ENCODE measurements at regions not wholly inside any gene's neighbourhood (a gene's known extent, or its start where the extent isn't known, plus 50 kb on each side); places are given as distances from the start of the nearest gene placed in this dataset.
"Not testable (repeated sequence)": the region's sequence is repeated elsewhere in the genome, so short reads cannot be mapped to it uniquely, and the experiment has no call there.

GRCh38 chr17:54361073-54361472, 538.3 kb downstream of the KIF2B start:
- not testable (repeated sequence) for ATAC-seq; H3K9me3 ChIP-seq (ENCODE audit: control insufficient read depth, low read length); H3K4me3 ChIP-seq (ENCODE audit: low read length); H3K27ac ChIP-seq (ENCODE audit: low read length); DNase-seq; H3K27me3 ChIP-seq (ENCODE audit: control insufficient read depth, insufficient read depth); H3K4me1 ChIP-seq (ENCODE audit: control insufficient read depth, insufficient read depth, low read length)
- intact Hi-C loops (cut with DNase I), result loop anchor here in 1 of 4 donors (10.0 kb wide), 1 partner anchor 64 kb away; no protein-coding TSS in a partner anchor
- 59% methylated on average over 4 of the region's 4 CpGs for WGBS

- intact Hi-C loops (cut with DNase I), result loop anchor here in 1 of 4 donors (10.0 kb wide), 1 partner anchor 56 kb away; no protein-coding TSS in a partner anchor
- Histone ChIP-seq H3K4me1 (ENCODE audit: control insufficient read depth, insufficient read depth, low read length) (no peaks in the 10 kb centered on the region), H3K27ac (ENCODE audit: low read length) (no peak overlapping the region), H3K9me3 (ENCODE audit: control insufficient read depth, low read length) (peaks cover 3% of the 10 kb centered on the region), H3K27me3 (ENCODE audit: control insufficient read depth, insufficient read depth) (no peaks in the 10 kb centered on the region), H3K4me3 (ENCODE audit: low read length) (no peak overlapping the region)
- no peak for DNase-seq
- no peak for ATAC-seq
Observed at GRCh38 chr17:54368906-54369305, 531.7 kb upstream of the TOM1L1 start.

- no peak overlapping the region for H3K27ac ChIP-seq (ENCODE audit: low read length)
- ATAC-seq (no peak), DNase-seq (no peak)
- H3K9me3 ChIP-seq (ENCODE audit: control insufficient read depth, low read length), result peaks cover 3% of the 10 kb centered on the region
- no peaks in the 10 kb centered on the region for H3K4me1 ChIP-seq (ENCODE audit: control insufficient read depth, insufficient read depth, low read length)
- H3K4me3 ChIP-seq (ENCODE audit: low read length), result no peak overlapping the region
- H3K27me3 ChIP-seq (ENCODE audit: control insufficient read depth, insufficient read depth), result no peaks in the 10 kb centered on the region
- intact Hi-C loops (cut with DNase I), result no loop called here
- 48% methylated on average over 2 of the region's 2 CpGs for WGBS
Observed at GRCh38 chr17:54372069-54372749, 528.4 kb upstream of the TOM1L1 start.

- DNase-seq (no peak), ATAC-seq (no peak)
- WGBS, result 35% methylated on average over 1 of the region's 1 CpG
- no peaks in the 10 kb centered on the region for H3K27me3 ChIP-seq (ENCODE audit: control insufficient read depth, insufficient read depth)
- no peak overlapping the region for H3K4me3 ChIP-seq (ENCODE audit: low read length)
- no peaks in the 10 kb centered on the region for H3K4me1 ChIP-seq (ENCODE audit: control insufficient read depth, insufficient read depth, low read length)
- no peak overlapping the region for H3K27ac ChIP-seq (ENCODE audit: low read length)
- intact Hi-C loops (cut with DNase I), result no loop called here
- H3K9me3 ChIP-seq (ENCODE audit: control insufficient read depth, low read length), result peaks cover 3% of the 10 kb centered on the region
Observed at GRCh38 chr17:54373970-54374369, 526.7 kb upstream of the TOM1L1 start.

- H3K4me1 ChIP-seq (ENCODE audit: control insufficient read depth, insufficient read depth, low read length); DNase-seq; H3K4me3 ChIP-seq (ENCODE audit: low read length); ATAC-seq; H3K27me3 ChIP-seq (ENCODE audit: control insufficient read depth, insufficient read depth); H3K27ac ChIP-seq (ENCODE audit: low read length); H3K9me3 ChIP-seq (ENCODE audit: control insufficient read depth, low read length); intact Hi-C loops (cut with DNase I): not testable (repeated sequence)
- 93% methylated on average over 6 of the region's 6 CpGs for WGBS
Observed at GRCh38 chr17:54376409-54376808, 524.2 kb upstream of the TOM1L1 start.

GRCh38 chr17:54381482-54381881, 519.2 kb upstream of the TOM1L1 start:
- Histone ChIP-seq H3K4me3 (ENCODE audit: low read length) (no peak overlapping the region), H3K4me1 (ENCODE audit: control insufficient read depth, insufficient read depth, low read length) (no peaks in the 10 kb centered on the region), H3K27me3 (ENCODE audit: control insufficient read depth, insufficient read depth) (no peaks in the 10 kb centered on the region), H3K9me3 (ENCODE audit: control insufficient read depth, low read length) (no peaks in the 10 kb centered on the region), H3K27ac (ENCODE audit: low read length) (no peak overlapping the region)
- no peak for ATAC-seq
- intact Hi-C loops (cut with DNase I), result no loop called here
- WGBS, result 94% methylated on average over 3 of the region's 3 CpGs
- no peak for DNase-seq

- 61% methylated on average over 1 of the region's 1 CpG for WGBS
- Histone ChIP-seq H3K4me1 (ENCODE audit: control insufficient read depth, insufficient read depth, low read length) (no peaks in the 10 kb centered on the region), H3K4me3 (ENCODE audit: low read length) (no peak overlapping the region), H3K27me3 (ENCODE audit: control insufficient read depth, insufficient read depth) (no peaks in the 10 kb centered on the region), H3K9me3 (ENCODE audit: control insufficient read depth, low read length) (no peaks in the 10 kb centered on the region), H3K27ac (ENCODE audit: low read length) (no peak overlapping the region)
- intact Hi-C loops (cut with DNase I), result no loop called here
- no peak for ATAC-seq
- DNase-seq, result no peak
Observed at GRCh38 chr17:54404259-54404658, 496.4 kb upstream of the TOM1L1 start.

- H3K27ac ChIP-seq (ENCODE audit: low read length), result no peak overlapping the region
- ATAC-seq (no peak), DNase-seq (no peak)
- no peak overlapping the region for H3K4me3 ChIP-seq (ENCODE audit: low read length)
- H3K9me3 ChIP-seq (ENCODE audit: control insufficient read depth, low read length), result no peaks in the 10 kb centered on the region
- H3K4me1 ChIP-seq (ENCODE audit: control insufficient read depth, insufficient read depth, low read length), result no peaks in the 10 kb centered on the region
- 81% methylated on average over 2 of the region's 2 CpGs for WGBS
- intact Hi-C loops (cut with DNase I), result no loop called here
- H3K27me3 ChIP-seq (ENCODE audit: control insufficient read depth, insufficient read depth), result no peaks in the 10 kb centered on the region
Observed at GRCh38 chr17:54405826-54406225, 494.8 kb upstream of the TOM1L1 start.

- 62% methylated on average over 1 of the region's 1 CpG for WGBS
- Histone ChIP-seq H3K27me3 (ENCODE audit: control insufficient read depth, insufficient read depth) (no peaks in the 10 kb centered on the region), H3K4me1 (ENCODE audit: control insufficient read depth, insufficient read depth, low read length) (no peaks in the 10 kb centered on the region), H3K9me3 (ENCODE audit: control insufficient read depth, low read length) (no peaks in the 10 kb centered on the region), H3K27ac (ENCODE audit: low read length) (no peak overlapping the region), H3K4me3 (ENCODE audit: low read length) (no peak overlapping the region)
- ATAC-seq, result no peak
- no peak for DNase-seq
- intact Hi-C loops (cut with DNase I), result no loop called here
Observed at GRCh38 chr17:54408731-54409130, 491.9 kb upstream of the TOM1L1 start.

- no peaks in the 10 kb centered on the region for H3K4me1 ChIP-seq (ENCODE audit: control insufficient read depth, insufficient read depth, low read length)
- DNase-seq (no peak), ATAC-seq (no peak)
- intact Hi-C loops (cut with DNase I), result no loop called here
- H3K4me3 ChIP-seq (ENCODE audit: low read length), result no peak overlapping the region
- no peaks in the 10 kb centered on the region for H3K27me3 ChIP-seq (ENCODE audit: control insufficient read depth, insufficient read depth)
- H3K9me3 ChIP-seq (ENCODE audit: control insufficient read depth, low read length), result no peaks in the 10 kb centered on the region
- H3K27ac ChIP-seq (ENCODE audit: low read length), result no peak overlapping the region
Observed at GRCh38 chr17:54418467-54418866, 482.2 kb upstream of the TOM1L1 start.

GRCh38 chr17:54425671-54426070, 475.0 kb upstream of the TOM1L1 start:
- DNase-seq (no peak), ATAC-seq (no peak)
- Histone ChIP-seq H3K27ac (ENCODE audit: low read length) (no peak overlapping the region), H3K9me3 (ENCODE audit: control insufficient read depth, low read length) (no peaks in the 10 kb centered on the region), H3K4me1 (ENCODE audit: control insufficient read depth, insufficient read depth, low read length) (no peaks in the 10 kb centered on the region), H3K4me3 (ENCODE audit: low read length) (no peak overlapping the region), H3K27me3 (ENCODE audit: control insufficient read depth, insufficient read depth) (no peaks in the 10 kb centered on the region)
- WGBS, result 80% methylated on average over 3 of the region's 3 CpGs
- intact Hi-C loops (cut with DNase I), result loop anchor here in 1 of 4 donors (10.0 kb wide), 1 partner anchor 61 kb away; no protein-coding TSS in a partner anchor

All from right cardiac atrium (tissue), 5 donors.